NT2/D1 (cell line): ENCODE measurements at regions not wholly inside any gene's neighbourhood (a gene's known extent, or its start where the extent isn't known, plus 50 kb on each side); places are given as distances from the start of the nearest gene placed in this dataset.

ENCODE experiments used
- YY1 ChIP-seq: IDR thresholded peaks from 2 replicates; pipeline ENCODE4 v1.6.1; 2011; ENCODE audit not compliant: insufficient read length, insufficient read depth
- ZNF274 ChIP-seq: IDR thresholded peaks from 2 replicates; pipeline ENCODE4 v1.6.1; 2011; ENCODE audit warnings: mild to moderate bottlenecking, low read depth, low read length

GRCh38 chr17:74049167-74049966 is 154.1 kb upstream of the RPL38 start:
- TF ChIP-seq ZNF274 (no peak), YY1 (no peak)
